OCI-LY7 (cell line): ENCODE measurements at regions not wholly inside any gene's neighbourhood (a gene's known extent, or its start where the extent isn't known, plus 50 kb on each side); places are given as distances from the start of the nearest gene placed in this dataset.

Source experiments
- BruUV-seq: library from RNA; stranded (reverse); fragments of 400-500 nt; replicated peaks from 2 replicates; lab custom pipeline; 2021; lab: Mats Ljungman, UMichigan
- CTCF ChIA-PET: fragments of 300-600 bp; sonication (Branson Sonifier 250); formaldehyde crosslinking; loops from one replicate; lab custom pipeline; 2022; ENCODE audit warnings: antibody characterized with exemption; ENCODE audit not compliant: unreplicated experiment; lab: Charles Lee
- POLR2A ChIA-PET: fragments of 300-600 bp; sonication (Branson Sonifier 250); formaldehyde crosslinking; loops from one replicate; lab custom pipeline; 2022; ENCODE audit warnings: antibody characterized with exemption; lab: Charles Lee
- DNase-seq: peaks from one replicate; pipeline ENCODE4 v3.0.0-alpha.2; 2015; ENCODE audit warnings: low spot score
- H2AFZ ChIP-seq: fragments of 200-600 bp; sonication (generic), shearing (Covaris generic); 2 replicates; pipeline ENCODE4 v1.6.1; 2014; ENCODE audit warnings: mild to moderate bottlenecking, antibody characterized with exemption, low read length, moderate library complexity
- H3K27ac ChIP-seq: fragments of 200-600 bp; sonication (generic); 2 replicates; pipeline ENCODE4 v1.5.1; 2014; ENCODE audit warnings: mixed run types, low read depth, mild to moderate bottlenecking, moderate library complexity, low read length, inconsistent platforms; ENCODE audit not compliant: poor library complexity, severe bottlenecking
- H3K36me3 ChIP-seq: fragments of 200-600 bp; sonication (generic); 2 replicates; pipeline ENCODE4 v1.6.1; 2014; ENCODE audit warnings: mild to moderate bottlenecking, antibody characterized with exemption, low read length, moderate library complexity, mixed read lengths; ENCODE audit not compliant: insufficient read depth
- H3K4me1 ChIP-seq: fragments of 200-600 bp; sonication (generic); 2 replicates; pipeline ENCODE4 v1.5.1; 2014; ENCODE audit warnings: mild to moderate bottlenecking, low read length; ENCODE audit not compliant: insufficient read depth, poor library complexity, severe bottlenecking
- H3K4me2 ChIP-seq: fragments of 200-600 bp; sonication (generic); 2 replicates; pipeline ENCODE4 v1.6.1; 2014; ENCODE audit warnings: mild to moderate bottlenecking, low read length
- H3K4me3 ChIP-seq: fragments of 200-600 bp; sonication (generic); 2 replicates; pipeline ENCODE4 v1.5.1; 2014; ENCODE audit warnings: mild to moderate bottlenecking, low read depth, low read length; ENCODE audit not compliant: poor library complexity, severe bottlenecking
- H3K79me2 ChIP-seq: fragments of 200-600 bp; sonication (generic); 2 replicates; pipeline ENCODE4 v1.6.1; 2016; ENCODE audit warnings: low read depth, mild to moderate bottlenecking, low read length, moderate library complexity, mixed read lengths; ENCODE audit not compliant: insufficient read depth
- H3K9me2 ChIP-seq: fragments of 200-600 bp; sonication (generic); 2 replicates; pipeline ENCODE4 v1.6.1; 2016; ENCODE audit warnings: mild to moderate bottlenecking, low read length, mixed read lengths; ENCODE audit not compliant: insufficient read depth
- H3K9me3 ChIP-seq: fragments of 200-600 bp; sonication (generic); 2 replicates; pipeline ENCODE4 v1.6.1; 2014; ENCODE audit warnings: mild to moderate bottlenecking, mixed run types, low read length, mixed read lengths
- H4K20me1 ChIP-seq: fragments of 200-600 bp; sonication (generic); 2 replicates; pipeline ENCODE4 v1.6.1; 2014; ENCODE audit warnings: mild to moderate bottlenecking, antibody characterized with exemption, low read length, moderate library complexity, mixed read lengths; ENCODE audit not compliant: insufficient read depth
- EZH2phosphoT487 ChIP-seq: fragments of 200-600 bp; sonication (generic); IDR thresholded peaks from 2 replicates; pipeline ENCODE4 v1.6.1; 2018; ENCODE audit warnings: low read depth, borderline replicate concordance, mild to moderate bottlenecking, mixed run types, antibody characterized with exemption, low read length, moderate library complexity, mixed read lengths
- intact Hi-C: fragments of 100-400 bp; cut with micrococcal nuclease; formaldehyde crosslinking; loops from one replicate; pipeline ENCODE4 v1.10.0; 2022; ENCODE audit not compliant: unreplicated experiment
- TF ChIP-seq, protein P1 (sequence below): fragments of 200-600 bp; sonication (generic); conservative IDR thresholded peaks from 2 replicates; pipeline ENCODE4 v1.5.1; 2014; ENCODE audit warnings: mild to moderate bottlenecking, antibody characterized with exemption, low read length, moderate library complexity, mixed read lengths

DNA sequence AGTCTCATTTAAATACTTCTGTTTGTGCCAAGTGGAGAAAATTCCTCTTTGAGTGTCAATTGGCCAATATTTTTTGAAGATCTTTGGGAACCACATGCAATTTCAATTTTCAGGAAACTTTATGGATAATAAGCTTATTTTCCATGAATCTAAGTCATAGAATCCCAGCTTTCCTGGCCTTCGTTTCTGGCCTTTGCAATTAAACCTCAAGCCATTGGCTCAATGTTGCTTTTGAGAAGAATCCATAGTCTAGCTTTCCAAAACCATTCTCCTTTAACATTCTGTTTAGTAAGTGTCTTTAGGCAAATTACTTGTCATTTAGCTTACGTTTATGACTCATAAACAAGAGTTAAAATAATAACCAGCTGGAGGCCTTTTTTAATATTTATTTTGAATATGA is 145.0 kb upstream of the FTMT start:
- no peak for TF ChIP-seq EZH2phosphoT487
- TF ChIP-seq, protein P1, sequence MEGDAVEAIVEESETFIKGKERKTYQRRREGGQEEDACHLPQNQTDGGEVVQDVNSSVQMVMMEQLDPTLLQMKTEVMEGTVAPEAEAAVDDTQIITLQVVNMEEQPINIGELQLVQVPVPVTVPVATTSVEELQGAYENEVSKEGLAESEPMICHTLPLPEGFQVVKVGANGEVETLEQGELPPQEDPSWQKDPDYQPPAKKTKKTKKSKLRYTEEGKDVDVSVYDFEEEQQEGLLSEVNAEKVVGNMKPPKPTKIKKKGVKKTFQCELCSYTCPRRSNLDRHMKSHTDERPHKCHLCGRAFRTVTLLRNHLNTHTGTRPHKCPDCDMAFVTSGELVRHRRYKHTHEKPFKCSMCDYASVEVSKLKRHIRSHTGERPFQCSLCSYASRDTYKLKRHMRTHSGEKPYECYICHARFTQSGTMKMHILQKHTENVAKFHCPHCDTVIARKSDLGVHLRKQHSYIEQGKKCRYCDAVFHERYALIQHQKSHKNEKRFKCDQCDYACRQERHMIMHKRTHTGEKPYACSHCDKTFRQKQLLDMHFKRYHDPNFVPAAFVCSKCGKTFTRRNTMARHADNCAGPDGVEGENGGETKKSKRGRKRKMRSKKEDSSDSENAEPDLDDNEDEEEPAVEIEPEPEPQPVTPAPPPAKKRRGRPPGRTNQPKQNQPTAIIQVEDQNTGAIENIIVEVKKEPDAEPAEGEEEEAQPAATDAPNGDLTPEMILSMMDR, result no peak
- Histone ChIP-seq H3K36me3 (no peaks in the 10 kb centered on the region), H3K9me2 (no peaks in the 10 kb centered on the region), H4K20me1 (no peaks in the 10 kb centered on the region), H3K27ac (no peak overlapping the region), H3K4me2 (no peak overlapping the region), H3K4me1 (no peaks in the 10 kb centered on the region), H2AFZ (no peak overlapping the region), H3K9me3 (no peaks in the 10 kb centered on the region), H3K79me2 (no peaks in the 10 kb centered on the region), H3K4me3 (no peak overlapping the region)
- intact Hi-C loops, result no loop called here
- ChIA-PET POLR2A (no interaction called here), CTCF (no interaction called here)
- BruUV-seq, result no TSS peak
- no peak for DNase-seq

DNA sequence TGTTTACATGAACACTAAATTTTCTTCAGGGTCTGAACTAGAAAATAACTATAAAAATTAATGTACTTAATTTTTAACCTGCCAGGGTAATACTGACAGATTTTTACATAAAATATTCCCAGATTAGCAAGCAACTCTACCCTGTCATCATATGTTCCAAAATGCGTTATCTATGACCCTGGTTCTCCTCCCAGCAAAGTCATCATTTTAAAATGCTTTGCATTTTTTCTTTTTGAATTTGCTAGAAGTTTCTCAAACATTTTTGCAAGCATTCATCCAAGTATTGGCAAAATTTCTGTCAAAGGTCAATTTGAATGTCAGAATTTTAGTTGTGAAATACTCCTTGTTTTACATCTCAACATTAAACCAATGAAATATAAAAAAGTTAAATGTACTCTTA is 144.5 kb upstream of the FTMT start:
- intact Hi-C loops, result no loop called here
- CTCF ChIA-PET, result no interaction called here
- BruUV-seq, result no TSS peak

DNA sequence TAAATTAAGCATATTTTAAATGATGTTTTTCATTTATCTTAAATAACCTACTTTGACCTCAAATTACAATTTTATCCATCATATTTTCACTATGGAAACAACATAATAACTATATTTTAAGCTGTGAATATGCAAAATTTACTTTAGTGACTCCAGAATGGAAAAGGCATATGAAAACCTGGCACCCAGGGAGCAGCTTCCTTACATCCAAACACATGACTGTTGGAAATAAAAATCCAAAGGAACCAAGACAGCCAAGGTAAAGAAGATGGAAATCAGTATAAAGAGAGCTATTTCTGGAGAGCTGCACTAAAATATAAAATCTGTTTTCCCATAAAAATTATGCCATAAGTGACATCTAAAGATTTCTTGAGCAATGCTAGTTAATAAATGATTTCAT is 140.3 kb upstream of the FTMT start:
- H3K9me2 ChIP-seq, result no peaks in the 10 kb centered on the region
- TF ChIP-seq, protein P1, result no peak
- TF ChIP-seq EZH2phosphoT487, result no peak
- no peaks in the 10 kb centered on the region for H3K9me3 ChIP-seq
- H3K27ac ChIP-seq, result no peak overlapping the region
- no peak for DNase-seq
- POLR2A ChIA-PET, result no interaction called here
- no peak overlapping the region for H3K4me2 ChIP-seq
- no peak overlapping the region for H3K4me3 ChIP-seq
- no peak overlapping the region for H2AFZ ChIP-seq
- intact Hi-C loops, result no loop called here
- BruUV-seq, result no TSS peak
- H3K79me2 ChIP-seq, result no peaks in the 10 kb centered on the region
- no peaks in the 10 kb centered on the region for H3K4me1 ChIP-seq
- H4K20me1 ChIP-seq, result no peaks in the 10 kb centered on the region
- H3K36me3 ChIP-seq, result no peaks in the 10 kb centered on the region
- CTCF ChIA-PET, result no interaction called here

More for the DNA sequence above, 144.5 kb upstream of the FTMT start:
- Histone ChIP-seq H3K4me3 (no peak overlapping the region), H3K27ac (no peak overlapping the region), H2AFZ (no peak overlapping the region), H3K9me2 (no peaks in the 10 kb centered on the region), H3K4me1 (no peaks in the 10 kb centered on the region), H3K9me3 (no peaks in the 10 kb centered on the region), H3K36me3 (no peaks in the 10 kb centered on the region), H4K20me1 (no peaks in the 10 kb centered on the region), H3K4me2 (no peak overlapping the region), H3K79me2 (no peaks in the 10 kb centered on the region)
- TF ChIP-seq, protein P1, result no peak
- TF ChIP-seq EZH2phosphoT487, result no peak
- DNase-seq, result no peak
- POLR2A ChIA-PET, result no interaction called here
